DND-41 (cell line): ENCODE measurements at regions not wholly inside any gene's neighbourhood (a gene's known extent, or its start where the extent isn't known, plus 50 kb on each side); places are given as distances from the start of the nearest gene placed in this dataset.

ENCODE experiments used
- ATAC-seq: fragments of 200-7000 bp; cut with Tn5 transposase; 3 replicates; pipeline ENCODE4 v1.9.1; 2021; ENCODE audit warnings: low read depth; ENCODE audit not compliant: insufficient read depth
- DNase-seq: peaks from one replicate; pipeline ENCODE4 v3.0.0-alpha.2; 2020
- H2AFZ ChIP-seq: 2 replicates; pipeline ENCODE4 v1.6.0; 2012; ENCODE audit warnings: low read depth, low read length
- H3K27ac ChIP-seq: 2 replicates; pipeline ENCODE4 v1.5.1; 2012; ENCODE audit warnings: low read length, inconsistent platforms
- H3K27me3 ChIP-seq: fragments of 200-600 bp; sonication (generic); 2 replicates; pipeline ENCODE4 v1.6.0; 2012; ENCODE audit warnings: low read length, mild to moderate bottlenecking, inconsistent platforms; ENCODE audit not compliant: insufficient read depth, poor library complexity
- H3K36me3 ChIP-seq: 2 replicates; pipeline ENCODE4 v1.5.1; 2012; ENCODE audit warnings: low read length, inconsistent platforms; ENCODE audit not compliant: insufficient read depth
- H3K4me1 ChIP-seq: 2 replicates; pipeline ENCODE4 v1.5.1; 2012; ENCODE audit warnings: mild to moderate bottlenecking, low read length; ENCODE audit not compliant: insufficient read depth
- H3K4me2 ChIP-seq: 2 replicates; pipeline ENCODE4 v1.6.0; 2012; ENCODE audit warnings: mild to moderate bottlenecking, moderate library complexity, low read length, inconsistent platforms; ENCODE audit not compliant: insufficient read depth
- H3K4me3 ChIP-seq, 2 experiments: fragments of 200-600 bp in 1 of 2; shearing (Covaris generic) in 1 of 2; 2 replicates each; pipeline ENCODE4 v1.5.1; 2012 to 2016; ENCODE audit warnings: inconsistent platforms in 2 of 2, low read length in 2 of 2, mild to moderate bottlenecking in 2 of 2, low read depth in 1 of 2, moderate library complexity in 1 of 2
- H3K79me2 ChIP-seq: 2 replicates; pipeline ENCODE4 v1.6.0; 2012; ENCODE audit warnings: low read length, inconsistent platforms; ENCODE audit not compliant: insufficient read depth
- H3K9ac ChIP-seq: 2 replicates; pipeline ENCODE4 v1.6.0; 2012; ENCODE audit warnings: low read depth, mild to moderate bottlenecking, inconsistent platforms, low read length, moderate library complexity
- H3K9me3 ChIP-seq: 2 replicates; pipeline ENCODE4 v1.5.1; 2012; ENCODE audit warnings: low read length, moderate library complexity, mild to moderate bottlenecking, inconsistent platforms; ENCODE audit not compliant: insufficient read depth, severe bottlenecking
- H4K20me1 ChIP-seq: 2 replicates; pipeline ENCODE4 v1.6.0; 2012; ENCODE audit warnings: low read length; ENCODE audit not compliant: insufficient read depth
- EZH2 ChIP-seq: IDR thresholded peaks from 3 replicates; pipeline ENCODE4 v1.6.1; 2012; ENCODE audit warnings: borderline replicate concordance, low read depth, mild to moderate bottlenecking, moderate library complexity, low read length, inconsistent platforms; ENCODE audit not compliant: severe bottlenecking
- TF ChIP-seq, protein P1 (sequence below): IDR thresholded peaks from 2 replicates; pipeline ENCODE4 v1.5.1; 2012; ENCODE audit warnings: borderline replicate concordance, low read length, moderate library complexity, mild to moderate bottlenecking; ENCODE audit not compliant: poor library complexity, severe bottlenecking; ENCODE audit errors: extremely low read depth

DNA sequence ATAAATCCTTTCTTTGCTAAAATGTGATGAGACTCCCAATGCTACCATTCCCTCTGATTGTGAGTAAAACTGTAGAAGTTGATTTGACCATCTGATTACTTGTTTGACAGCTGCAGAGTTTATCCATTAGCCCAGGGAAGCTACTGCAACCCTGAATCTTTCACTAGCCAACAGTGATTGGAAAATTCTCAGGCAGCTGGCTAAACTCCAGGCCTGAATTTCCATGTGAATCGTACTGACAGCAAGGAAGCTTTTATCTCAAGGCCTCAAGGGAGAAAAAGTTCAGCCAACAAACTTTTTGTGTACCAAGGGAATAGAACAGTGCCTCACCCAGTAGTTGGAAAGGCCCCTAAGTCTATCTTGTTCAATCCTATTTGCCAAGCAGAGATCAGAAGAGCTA, 246.7 kb upstream of the TRPM3 start:
- no peak for ATAC-seq
- Histone ChIP-seq H3K27me3 (no peaks in the 10 kb centered on the region), H3K4me3 (no peak overlapping the region), H2AFZ (no peak overlapping the region), H3K4me2 (no peak overlapping the region), H3K9ac (no peak overlapping the region), H3K27ac (no peak overlapping the region), H3K9me3 (no peaks in the 10 kb centered on the region), H3K79me2 (no peaks in the 10 kb centered on the region), H3K36me3 (no peaks in the 10 kb centered on the region), H3K4me1 (no peaks in the 10 kb centered on the region), H4K20me1 (no peaks in the 10 kb centered on the region)
- DNase-seq: no peak
- TF ChIP-seq EZH2: no peak
- TF ChIP-seq, protein P1, sequence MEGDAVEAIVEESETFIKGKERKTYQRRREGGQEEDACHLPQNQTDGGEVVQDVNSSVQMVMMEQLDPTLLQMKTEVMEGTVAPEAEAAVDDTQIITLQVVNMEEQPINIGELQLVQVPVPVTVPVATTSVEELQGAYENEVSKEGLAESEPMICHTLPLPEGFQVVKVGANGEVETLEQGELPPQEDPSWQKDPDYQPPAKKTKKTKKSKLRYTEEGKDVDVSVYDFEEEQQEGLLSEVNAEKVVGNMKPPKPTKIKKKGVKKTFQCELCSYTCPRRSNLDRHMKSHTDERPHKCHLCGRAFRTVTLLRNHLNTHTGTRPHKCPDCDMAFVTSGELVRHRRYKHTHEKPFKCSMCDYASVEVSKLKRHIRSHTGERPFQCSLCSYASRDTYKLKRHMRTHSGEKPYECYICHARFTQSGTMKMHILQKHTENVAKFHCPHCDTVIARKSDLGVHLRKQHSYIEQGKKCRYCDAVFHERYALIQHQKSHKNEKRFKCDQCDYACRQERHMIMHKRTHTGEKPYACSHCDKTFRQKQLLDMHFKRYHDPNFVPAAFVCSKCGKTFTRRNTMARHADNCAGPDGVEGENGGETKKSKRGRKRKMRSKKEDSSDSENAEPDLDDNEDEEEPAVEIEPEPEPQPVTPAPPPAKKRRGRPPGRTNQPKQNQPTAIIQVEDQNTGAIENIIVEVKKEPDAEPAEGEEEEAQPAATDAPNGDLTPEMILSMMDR: no peak

- H3K9ac ChIP-seq: no peak overlapping the region
- H3K9me3 ChIP-seq: no peaks in the 10 kb centered on the region
- no peaks in the 10 kb centered on the region for H3K4me1 ChIP-seq
- H3K27me3 ChIP-seq: no peaks in the 10 kb centered on the region
- H3K27ac ChIP-seq: no peak overlapping the region
- H3K4me3 ChIP-seq: no peak overlapping the region
- no peaks in the 10 kb centered on the region for H4K20me1 ChIP-seq
- H2AFZ ChIP-seq: no peak overlapping the region
- no peaks in the 10 kb centered on the region for H3K79me2 ChIP-seq
- no peak for TF ChIP-seq EZH2
- TF ChIP-seq, protein P1: no peak
- ATAC-seq (no peak), DNase-seq (no peak)
- no peaks in the 10 kb centered on the region for H3K36me3 ChIP-seq
- H3K4me2 ChIP-seq: no peak overlapping the region
Measured at GRCh38 chr9:71364186-71364955, 242.9 kb upstream of the TRPM3 start.

DNA sequence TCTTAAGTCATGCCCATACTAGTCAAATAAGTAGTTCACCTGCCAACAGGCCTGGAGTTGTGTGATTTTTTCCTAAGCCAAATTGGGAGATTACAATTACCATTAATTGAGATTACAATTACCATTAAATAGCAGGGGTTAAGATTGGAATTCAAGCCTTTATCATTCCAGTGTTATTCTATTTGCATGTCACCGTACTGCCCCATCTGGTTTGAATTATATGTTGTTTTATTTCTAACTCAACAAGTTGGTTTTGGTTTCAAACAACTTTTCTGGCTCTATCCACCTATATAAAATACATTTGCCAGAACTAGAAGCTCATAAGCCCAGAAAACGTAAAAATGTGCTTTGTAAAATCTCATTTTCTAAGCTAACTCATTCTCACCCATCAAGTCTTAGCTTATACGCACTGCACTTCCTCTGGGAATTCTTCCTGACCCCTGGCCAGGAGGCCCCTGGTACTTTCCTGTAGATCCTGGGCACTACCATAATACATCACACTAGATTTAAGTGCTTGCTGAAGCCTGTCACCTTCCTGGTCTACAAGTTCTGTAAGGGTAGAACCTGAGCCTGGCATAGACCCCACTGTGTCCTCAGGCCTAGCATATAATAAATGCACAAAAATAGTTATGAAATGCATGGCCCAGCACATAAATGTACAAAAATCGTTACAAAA, 242.0 kb upstream of the TRPM3 start:
- ATAC-seq (no peak), DNase-seq (no peak)
- Histone ChIP-seq H3K9ac (no peak overlapping the region), H3K4me2 (no peak overlapping the region), H3K27ac (no peak overlapping the region), H3K79me2 (no peaks in the 10 kb centered on the region), H3K9me3 (no peaks in the 10 kb centered on the region), H3K36me3 (no peaks in the 10 kb centered on the region), H3K4me1 (no peaks in the 10 kb centered on the region), H3K27me3 (no peaks in the 10 kb centered on the region), H4K20me1 (no peaks in the 10 kb centered on the region), H3K4me3 (no peak overlapping the region), H2AFZ (no peak overlapping the region)
- TF ChIP-seq, protein P1: no peak
- TF ChIP-seq EZH2: no peak
